GM21619 (cell line): ENCODE measurements at regions not wholly inside any gene's neighbourhood (a gene's known extent, or its start where the extent isn't known, plus 50 kb on each side); places are given as distances from the start of the nearest gene placed in this dataset.
"Not testable (repeated sequence)": the region's sequence is repeated elsewhere in the genome, so short reads cannot be mapped to it uniquely, and the experiment has no call there.

ENCODE experiments used
- ATAC-seq: cut with Tn5 transposase; IDR thresholded peaks from one replicate; pipeline ENCODE4 v1.9.1; 2021; ENCODE audit not compliant: unreplicated experiment

- ATAC-seq = no peak
These were observed 203.6 kb upstream of the DAB2 start for GRCh38 chr5:39628348-39628747.

GRCh38 chr5:39624890-39625289 is 200.1 kb upstream of the DAB2 start:
- no peak for ATAC-seq

- ATAC-seq = peak; percentile 86
These were observed 199.6 kb upstream of the DAB2 start for GRCh38 chr5:39624268-39624886.

- ATAC-seq = no peak
These were observed 198.6 kb upstream of the DAB2 start for GRCh38 chr5:39623291-39623865.

- no peak for ATAC-seq
These were observed 197.5 kb upstream of the DAB2 start for GRCh38 chr5:39622281-39622680.

- ATAC-seq = no peak
These were observed 194.5 kb upstream of the DAB2 start for GRCh38 chr5:39619168-39619818.

- no peak for ATAC-seq
These were observed 193.6 kb upstream of the DAB2 start for GRCh38 chr5:39618391-39618790.

- no peak for ATAC-seq
These were observed 191.4 kb upstream of the DAB2 start for GRCh38 chr5:39616131-39616530.

- ATAC-seq = not testable (repeated sequence)
These were observed 186.3 kb upstream of the DAB2 start for GRCh38 chr5:39611076-39611475.

GRCh38 chr5:39608024-39608423 is 183.2 kb upstream of the DAB2 start:
- ATAC-seq = no peak

GRCh38 chr5:39606591-39606990 is 181.8 kb upstream of the DAB2 start:
- ATAC-seq = no peak

- no peak for ATAC-seq
These were observed 181.1 kb upstream of the DAB2 start for GRCh38 chr5:39605588-39606575.

GRCh38 chr5:39605145-39605544 is 180.4 kb upstream of the DAB2 start:
- no peak for ATAC-seq

- ATAC-seq = no peak
These were observed 179.7 kb upstream of the DAB2 start for GRCh38 chr5:39604491-39604890.

- no peak for ATAC-seq
These were observed 175.1 kb upstream of the DAB2 start for GRCh38 chr5:39599721-39600431.

- ATAC-seq = no peak
These were observed 174.0 kb upstream of the DAB2 start for GRCh38 chr5:39598661-39599248.

GRCh38 chr5:39588179-39588578 is 163.4 kb upstream of the DAB2 start:
- no peak for ATAC-seq

- ATAC-seq = no peak
These were observed 162.9 kb upstream of the DAB2 start for GRCh38 chr5:39587675-39588074.

- no peak for ATAC-seq
These were observed 161.4 kb upstream of the DAB2 start for GRCh38 chr5:39586185-39586584.

GRCh38 chr5:39584927-39585326 is 160.1 kb upstream of the DAB2 start:
- no peak for ATAC-seq
